K562 (cell line): ENCODE measurements at regions not wholly inside any gene's neighbourhood (a gene's known extent, or its start where the extent isn't known, plus 50 kb on each side); places are given as distances from the start of the nearest gene placed in this dataset.

Experiments
- ATAC-seq: fragments of 200-7000 bp; cut with Tn5 transposase; 3 replicates; pipeline ENCODE4 v1.9.1; 2020; ENCODE audit warnings: moderate library complexity
- BruUV-seq: library from RNA; stranded (reverse); fragments of 400-500 nt; replicated peaks from 2 replicates; lab custom pipeline; 2021; lab: Mats Ljungman, UMichigan
- CTCF ChIA-PET: fragments of 300-600 bp; formaldehyde crosslinking; extraction: SDS; loops from one replicate; lab custom pipeline; 2021; ENCODE audit warnings: low intra/inter-chr PET ratio; lab: Yijun Ruan, JAX
- POLR2A ChIA-PET: fragments of 300-600, 350-650 bp; sonication (Branson Sonifier 250); formaldehyde crosslinking; extraction: SDS; loops from one replicate; lab custom pipeline; 2021; ENCODE audit warnings: antibody characterized with exemption, inconsistent platforms; lab: Yijun Ruan, JAX
- DNase-seq, 4 experiments: peaks; one replicate each; pipeline versions ENCODE4 v3.0.0 to v3.0.0-alpha.2; 2011 to 2018; ENCODE audit warnings: low spot score in 3 of 4, mixed read lengths in 3 of 4; ENCODE audit errors: extremely low read depth in 1 of 4
- FAIRE-seq: peaks from 2 replicates; lab custom pipeline; 2011; peaks lifted over from hg19 to GRCh38; lab: Jason Lieb, UNC
- H2AFZ ChIP-seq: 2 replicates; pipeline ENCODE4 v1.6.0; 2011; ENCODE audit warnings: low read depth, low read length, control low read depth, inconsistent platforms
- H3K27ac ChIP-seq: fragments of 200-600 bp; 3 replicates; pipeline ENCODE4 v1.8.0; 2011; ENCODE audit warnings: low read depth, mild to moderate bottlenecking, control low read depth, inconsistent platforms, low read length, moderate library complexity, mixed read lengths; ENCODE audit errors: extremely low read depth
- H3K27me3 ChIP-seq, 2 experiments: fragments of 300-600 bp in 1 of 2; 2 replicates in 1 of 2; 3 replicates in 1 of 2; pipeline versions ENCODE4 v1.6.0 to v1.8.0; 2011; ENCODE audit warnings: inconsistent platforms in 2 of 2, low read length in 2 of 2, mild to moderate bottlenecking in 1 of 2, mixed read lengths in 1 of 2, moderate library complexity in 1 of 2; ENCODE audit not compliant: control insufficient read depth in 2 of 2, insufficient read depth in 2 of 2
- H3K36me3 ChIP-seq: fragments of 300-600 bp; 3 replicates; pipeline ENCODE4 v1.8.0; 2011; ENCODE audit warnings: mild to moderate bottlenecking, low read length, inconsistent platforms; ENCODE audit not compliant: control insufficient read depth, insufficient read depth
- H3K4me1 ChIP-seq, 2 experiments: fragments of 200-600 bp in 1 of 2; replicated peaks in 1 of 2; 2 replicates in 1 of 2; 3 replicates in 1 of 2; pipeline versions ENCODE4 v1.5.1 to v1.8.0; 2011; ENCODE audit warnings: inconsistent platforms in 2 of 2, low read length in 2 of 2, mild to moderate bottlenecking in 1 of 2, mixed read lengths in 1 of 2, moderate library complexity in 1 of 2; ENCODE audit not compliant: control insufficient read depth in 2 of 2, insufficient read depth in 2 of 2
- H3K4me2 ChIP-seq: 2 replicates; pipeline ENCODE4 v1.6.1; 2011; ENCODE audit warnings: low read length, control low read depth, inconsistent platforms, mixed read lengths; ENCODE audit not compliant: insufficient read depth
- H3K4me3 ChIP-seq: fragments of 200-600 bp; sonication (generic), shearing (Covaris generic); 2 replicates; pipeline ENCODE4 v1.5.1; 2016; ENCODE audit warnings: control low read depth, inconsistent platforms
- H3K79me2 ChIP-seq: fragments of 200-600 bp; 3 replicates; pipeline ENCODE4 v1.8.0; 2011; ENCODE audit warnings: low read length, inconsistent platforms; ENCODE audit not compliant: control insufficient read depth, insufficient read depth
- H3K9ac ChIP-seq, 2 experiments: 2 replicates each; pipeline versions ENCODE4 v1.6.0 to v1.6.1; 2011; ENCODE audit warnings: low read depth in 2 of 2, low read length in 2 of 2, control low read depth in 1 of 2, inconsistent platforms in 1 of 2, mild to moderate bottlenecking in 1 of 2, mixed read lengths in 1 of 2; ENCODE audit not compliant: insufficient read depth in 1 of 2
- H3K9me1 ChIP-seq: one replicate; pipeline ENCODE4 v1.6.0; 2011; ENCODE audit warnings: inconsistent platforms, mild to moderate bottlenecking, low read length, moderate library complexity; ENCODE audit not compliant: control insufficient read depth, insufficient read depth
- H3K9me3 ChIP-seq: replicated peaks from 2 replicates; pipeline ENCODE4 v1.5.1; 2011; ENCODE audit warnings: low read depth, low read length, inconsistent platforms; ENCODE audit not compliant: control insufficient read depth, insufficient read depth
- H4K20me1 ChIP-seq: replicated peaks from 2 replicates; pipeline ENCODE4 v1.6.1; 2011; ENCODE audit warnings: low read length, inconsistent platforms, mixed read lengths; ENCODE audit not compliant: control insufficient read depth, insufficient read depth
- ADNP ChIP-seq: fragments of 200-800 bp; sonication (Bioruptor generic); IDR thresholded peaks from 2 replicates; pipeline ENCODE4 v1.6.1; 2016; ENCODE audit warnings: missing genetic modification characterization, missing compliant biosample characterization
- CEBPG ChIP-seq, 3 experiments: fragments of 200-800 bp in 1 of 3; sonication (Bioruptor generic) in 1 of 3; sonication (generic) in 1 of 3; formaldehyde crosslinking in 1 of 3; IDR thresholded peaks in 2 of 3; conservative IDR thresholded peaks in 1 of 3; 2 replicates each; pipeline versions ENCODE4 v1.6.1 to v1.8.0; 2016 to 2022; ENCODE audit warnings: missing compliant biosample characterization in 2 of 3, missing genetic modification characterization in 2 of 3, mild to moderate bottlenecking in 1 of 3, missing genetic modification reagents in 1 of 3
- CTCFL ChIP-seq: IDR thresholded peaks from 2 replicates; pipeline ENCODE4 v1.6.1; 2011; ENCODE audit warnings: borderline replicate concordance, low read depth, mild to moderate bottlenecking, moderate library complexity, low read length; ENCODE audit not compliant: insufficient read depth, poor library complexity, severe bottlenecking
- TEAD2 ChIP-seq: fragments of 450-650 bp; IDR thresholded peaks from 2 replicates; pipeline ENCODE4 v1.6.1; 2016; ENCODE audit warnings: missing genetic modification characterization, control low read depth, missing compliant biosample characterization
- ZNF507 ChIP-seq: conservative IDR thresholded peaks from 2 replicates; pipeline ENCODE4 v1.6.1; 2017; ENCODE audit warnings: missing genetic modification characterization, missing compliant biosample characterization
- WGBS: fragments of 100-300 bp; shearing (Covaris generic); methylation state at CpG from one replicate; pipeline ENCODE4 v1.1.6; 2016; ENCODE audit warnings: low coverage, mixed read lengths; ENCODE audit not compliant: insufficient coverage; ENCODE audit errors: missing lambda C conversion rate; 5-methylcytosine and 5-hydroxymethylcytosine counted together
- in situ Hi-C: fragments of 300-500 bp; cut with MboI; formaldehyde crosslinking; loops from 4 replicates; pipeline ENCODE4 v1.15.0; 2018; ENCODE audit warnings: inconsistent platforms, mixed read lengths
- intact Hi-C: fragments of 100-400 bp; cut with micrococcal nuclease; formaldehyde crosslinking; loops from 2 replicates; pipeline ENCODE4 v1.14.2; 2022

- no peak for TF ChIP-seq ADNP (tag)
Observed at GRCh38 chr16:5907544-5907943, 809.9 kb upstream of the EEF2KMT start (continued).

GRCh38 chr16:5906351-5906750, 808.8 kb upstream of the EEF2KMT start:
- Histone ChIP-seq H3K4me1 (no peaks in the 10 kb centered on the region), H3K4me3 (no peak overlapping the region), H3K9me1 (no peaks in the 10 kb centered on the region), H3K9me3 (no peaks in the 10 kb centered on the region), H3K4me2 (no peak overlapping the region), H3K79me2 (no peaks in the 10 kb centered on the region), H2AFZ (no peak overlapping the region), H4K20me1 (no peaks in the 10 kb centered on the region), H3K9ac (no peak overlapping the region), H3K27ac (no peak overlapping the region), H3K27me3 (peaks cover 2 to 5% of the 10 kb centered on the region in 2 experiments; a peak in 2 of 5 replicates), H3K36me3 (no peaks in the 10 kb centered on the region)
- WGBS = 1% methylated on average over 6 of the region's 6 CpGs
- in situ Hi-C loops (no loop called here), intact Hi-C loops (no loop called here)
- ChIA-PET CTCF (no interaction called here), POLR2A (no interaction called here)
- TF ChIP-seq TEAD2 (tag) (no peak), CTCFL (no peak), ZNF507 (tag) (no peak), CEBPG (CRISPR knock-in tag; IDR thresholded peaks at IDR 0.05) (no peak), CEBPG (tag; conservative IDR thresholded peaks at IDR 0.05 in 1 of 2, IDR thresholded peaks at IDR 0.05 in 1 of 2) (no peak)
- BruUV-seq = no TSS peak
- DNase-seq (no peak), ATAC-seq (no peak), FAIRE-seq (no peak)
